Panc1 (cell line): ENCODE measurements at regions not wholly inside any gene's neighbourhood (a gene's known extent, or its start where the extent isn't known, plus 50 kb on each side); places are given as distances from the start of the nearest gene placed in this dataset.

Experiments used
- ATAC-seq: fragments of 200-7000 bp; cut with Tn5 transposase; 2 replicates; pipeline ENCODE4 v1.9.1; 2020; ENCODE audit warnings: mild to moderate bottlenecking, moderate library complexity
- BruUV-seq: library from RNA; stranded (reverse); fragments of 400-500 nt; replicated peaks from 2 replicates; lab custom pipeline; 2021; lab: Mats Ljungman, UMichigan
- CTCF ChIA-PET: fragments of 300-600 bp; sonication (Branson Sonifier 250); formaldehyde crosslinking; loops from one replicate; lab custom pipeline; 2022; ENCODE audit warnings: antibody characterized with exemption; lab: Charles Lee
- POLR2A ChIA-PET: fragments of 300-600 bp; sonication (Branson Sonifier 250); formaldehyde crosslinking; loops from one replicate; lab custom pipeline; 2022; ENCODE audit warnings: antibody characterized with exemption; lab: Charles Lee
- DNase-seq: peaks from one replicate; pipeline ENCODE4 v3.0.0-alpha.2; 2010; ENCODE audit warnings: low read depth, low spot score
- H3K27ac ChIP-seq: 2 replicates; pipeline ENCODE4 v1.5.1; 2011; ENCODE audit warnings: mild to moderate bottlenecking, low read length, inconsistent platforms
- H3K27me3 ChIP-seq: fragments of 200-500 bp; sonication (Bioruptor generic); 2 replicates; pipeline ENCODE4 v1.6.0; 2014; ENCODE audit warnings: low read length, inconsistent platforms; ENCODE audit not compliant: control insufficient read depth, insufficient read depth
- H3K36me3 ChIP-seq: fragments of 200-500 bp; sonication (Bioruptor generic); 2 replicates; pipeline ENCODE4 v1.5.1; 2014; ENCODE audit warnings: inconsistent platforms, mild to moderate bottlenecking, low read length, moderate library complexity; ENCODE audit not compliant: control insufficient read depth, insufficient read depth
- H3K4me1 ChIP-seq: 2 replicates; pipeline ENCODE4 v1.5.1; 2011; ENCODE audit warnings: inconsistent platforms, mild to moderate bottlenecking, low read length, moderate library complexity; ENCODE audit not compliant: control insufficient read depth, insufficient read depth
- H3K4me3 ChIP-seq, 2 experiments: 2 replicates each; pipeline ENCODE4 v1.5.1; 2011 to 2012; ENCODE audit warnings: low read depth in 2 of 2, low read length in 2 of 2, mild to moderate bottlenecking in 2 of 2, inconsistent platforms in 1 of 2, moderate library complexity in 1 of 2
- H3K9me3 ChIP-seq: fragments of 200-500 bp; sonication (Bioruptor generic); 2 replicates; pipeline ENCODE4 v1.5.1; 2014; ENCODE audit warnings: low read depth, mild to moderate bottlenecking, inconsistent platforms, low read length, moderate library complexity; ENCODE audit not compliant: control insufficient read depth, insufficient read depth
- CTCF ChIP-seq: fragments of 450-650 bp; IDR thresholded peaks from 2 replicates; pipeline ENCODE4 v1.5.1; 2017; ENCODE audit warnings: mild to moderate bottlenecking
- POLR2AphosphoS5 ChIP-seq: IDR thresholded peaks from 2 replicates; pipeline ENCODE4 v1.6.1; 2012; ENCODE audit warnings: mild to moderate bottlenecking, low read depth, low read length, moderate library complexity
- REST ChIP-seq, 2 experiments: IDR thresholded peaks; 2 replicates each; pipeline ENCODE4 v1.6.1; 2011 to 2012; ENCODE audit warnings: low read depth in 2 of 2, control low read depth in 1 of 2, low read length in 1 of 2, mild to moderate bottlenecking in 1 of 2, moderate library complexity in 1 of 2; ENCODE audit not compliant: insufficient read depth in 1 of 2
- SIN3A ChIP-seq: IDR thresholded peaks from 2 replicates; pipeline ENCODE4 v1.6.1; 2012; ENCODE audit warnings: low read depth, mild to moderate bottlenecking, low read length, moderate library complexity, borderline replicate concordance; ENCODE audit not compliant: insufficient read depth
- TCF7L2 ChIP-seq: IDR thresholded peaks from 2 replicates; pipeline ENCODE4 v1.6.1; 2011; ENCODE audit warnings: mild to moderate bottlenecking, low read depth, low read length, inconsistent platforms
- in situ Hi-C: cut with HindIII; loops from 2 replicates; pipeline ENCODE4 v1.10.0; 2016; ENCODE audit warnings: low sequenced_read_pairs, low pct_unique_long_range_greater_than_20kb
- intact Hi-C: fragments of 100-400 bp; cut with micrococcal nuclease; formaldehyde crosslinking; loops from one replicate; pipeline ENCODE4 v1.10.0; 2022; ENCODE audit not compliant: unreplicated experiment

DNA sequence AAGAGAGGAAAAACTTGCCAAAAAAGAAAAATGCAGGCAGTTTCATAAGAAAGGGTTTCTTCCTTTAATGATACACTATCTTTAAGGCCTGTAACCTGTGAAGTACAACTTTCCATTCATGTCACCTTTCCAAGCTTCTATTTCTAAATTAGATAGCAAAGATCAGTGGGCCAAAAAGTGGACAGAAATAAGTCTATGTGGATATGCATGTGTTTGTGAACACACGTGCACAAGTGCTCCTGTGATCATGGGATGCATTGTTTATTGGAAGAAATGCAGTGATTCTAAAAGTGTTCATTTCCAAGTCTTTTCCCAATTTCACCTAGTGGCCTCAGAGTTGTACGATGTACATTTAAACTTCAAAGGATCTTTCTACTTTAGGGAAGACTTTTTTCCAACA lies 230.0 kb upstream of the BLID start:
- CTCF ChIA-PET = no interaction called here
- no TSS peak for BruUV-seq
- H3K4me3 ChIP-seq = no peak overlapping the region
- H3K9me3 ChIP-seq = no peaks in the 10 kb centered on the region
- H3K36me3 ChIP-seq = no peaks in the 10 kb centered on the region
- in situ Hi-C loops = no loop called here
- no peak for DNase-seq
- ATAC-seq = no peak
- no peaks in the 10 kb centered on the region for H3K4me1 ChIP-seq
- H3K27ac ChIP-seq = no peak overlapping the region
- peaks cover 10% of the 10 kb centered on the region; the same call in 1 of the 2 replicates for H3K27me3 ChIP-seq
- POLR2A ChIA-PET = no interaction called here
- TF ChIP-seq POLR2AphosphoS5 = no peak
- TF ChIP-seq CTCF = no peak
- no peak for TF ChIP-seq SIN3A
- TF ChIP-seq REST (IDR thresholded peaks at IDR 0.05; ENCODE audit: insufficient read depth in 1 of 2, low read depth in 2 of 2, low read length in 1 of 2) = no peak
- TF ChIP-seq TCF7L2 = no peak
- intact Hi-C loops = no loop called here

DNA sequence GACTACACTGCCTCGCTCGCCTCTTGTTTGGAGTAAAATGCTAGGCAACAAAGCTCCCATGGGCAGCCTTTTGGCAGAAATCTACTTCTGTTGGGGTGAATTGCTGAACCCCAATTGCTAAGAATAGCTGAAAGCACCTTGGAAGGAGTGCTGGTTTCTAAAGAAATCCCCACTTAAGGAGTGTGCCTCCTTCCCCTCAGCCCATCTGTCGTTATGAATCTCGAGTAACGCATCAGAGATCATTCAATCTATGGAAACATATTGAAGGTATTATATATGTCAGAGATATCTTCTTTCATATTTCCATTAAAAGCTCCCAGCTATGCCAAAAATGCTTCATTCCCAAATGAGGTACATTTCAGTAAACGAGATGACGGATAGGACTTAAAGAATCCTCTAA lies 229.6 kb upstream of the BLID start:
- no peaks in the 10 kb centered on the region for H3K9me3 ChIP-seq
- H3K4me1 ChIP-seq = no peaks in the 10 kb centered on the region
- intact Hi-C loops (no loop called here), in situ Hi-C loops (no loop called here)
- ChIA-PET CTCF (no interaction called here), POLR2A (no interaction called here)
- no TSS peak for BruUV-seq
- no peak overlapping the region for H3K4me3 ChIP-seq
- no peaks in the 10 kb centered on the region for H3K36me3 ChIP-seq
- DNase-seq (no peak), ATAC-seq (no peak)
- TF ChIP-seq CTCF = no peak
- no peak overlapping the region for H3K27ac ChIP-seq
- peaks cover 12% of the 10 kb centered on the region; the same call in 1 of the 2 replicates for H3K27me3 ChIP-seq

DNA sequence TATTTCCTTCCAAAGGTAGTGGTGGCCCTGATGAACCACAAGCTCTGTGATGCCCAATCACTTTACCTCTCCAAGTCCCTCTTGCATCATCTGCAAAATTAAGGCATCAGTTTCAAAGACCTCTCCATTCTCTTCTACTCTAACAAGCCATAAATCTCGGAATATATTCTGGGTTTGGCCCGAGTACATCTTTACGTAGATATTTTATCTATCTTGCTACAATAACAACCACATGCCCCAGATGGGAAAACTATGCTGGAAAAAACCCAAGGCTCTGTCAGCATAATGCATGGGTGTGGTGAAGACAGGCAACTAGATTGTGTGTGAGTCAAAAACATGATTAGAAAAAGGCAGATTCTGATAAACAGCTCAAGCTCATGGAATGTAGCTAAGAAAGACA lies 228.2 kb upstream of the BLID start:
- TF ChIP-seq REST (IDR thresholded peaks at IDR 0.05; ENCODE audit: insufficient read depth in 1 of 2, low read depth in 2 of 2, low read length in 1 of 2) (no peak), TCF7L2 (no peak), POLR2AphosphoS5 (no peak), CTCF (no peak), SIN3A (no peak)
- CTCF ChIA-PET = no interaction called here
- no TSS peak for BruUV-seq
- intact Hi-C loops = no loop called here
- Histone ChIP-seq H3K36me3 (no peaks in the 10 kb centered on the region), H3K27me3 (peaks cover 13% of the 10 kb centered on the region; the same call in 1 of the 2 replicates), H3K27ac (no peak overlapping the region), H3K4me3 (no peak overlapping the region), H3K9me3 (no peaks in the 10 kb centered on the region), H3K4me1 (no peaks in the 10 kb centered on the region)
- POLR2A ChIA-PET = no interaction called here
- in situ Hi-C loops = no loop called here
- ATAC-seq (no peak), DNase-seq (no peak)
